Type B pancreatic cell (in vitro differentiated cells): ENCODE measurements at regions not wholly inside any gene's neighbourhood (a gene's known extent, or its start where the extent isn't known, plus 50 kb on each side); places are given as distances from the start of the nearest gene placed in this dataset.

Experiments used
- DNase-seq: peaks from one replicate; pipeline ENCODE4 v3.0.0; 2021; ENCODE audit warnings: mixed read lengths; ENCODE audit not compliant: unreplicated experiment; ENCODE audit errors: extremely low spot score
- H3K27ac Mint-ChIP-seq: 2 replicates; pipeline ENCODE4 v1.8.0; 2021; ENCODE audit warnings: mild to moderate bottlenecking, mixed read lengths
- H3K27me3 Mint-ChIP-seq: 2 replicates; pipeline ENCODE4 v1.8.0; 2021; ENCODE audit warnings: mixed read lengths
- H3K36me3 Mint-ChIP-seq: 2 replicates; pipeline ENCODE4 v1.8.0; 2021; ENCODE audit warnings: mixed read lengths
- H3K4me1 Mint-ChIP-seq: one replicate; pipeline ENCODE4 v1.8.0; 2021; ENCODE audit warnings: mixed read lengths; ENCODE audit not compliant: unreplicated experiment
- H3K4me3 Mint-ChIP-seq: 2 replicates; pipeline ENCODE4 v1.8.0; 2021; ENCODE audit warnings: mild to moderate bottlenecking, mixed read lengths
- H3K9me3 Mint-ChIP-seq: 2 replicates; pipeline ENCODE4 v1.8.0; 2021; ENCODE audit warnings: mixed read lengths
- TF ChIP-seq, protein P1 (sequence below): fragments of 200-600 bp; sonication (generic); conservative IDR thresholded peaks from 2 replicates; pipeline ENCODE4 v1.5.0; 2021; ENCODE audit warnings: antibody characterized with exemption, mild to moderate bottlenecking

DNA sequence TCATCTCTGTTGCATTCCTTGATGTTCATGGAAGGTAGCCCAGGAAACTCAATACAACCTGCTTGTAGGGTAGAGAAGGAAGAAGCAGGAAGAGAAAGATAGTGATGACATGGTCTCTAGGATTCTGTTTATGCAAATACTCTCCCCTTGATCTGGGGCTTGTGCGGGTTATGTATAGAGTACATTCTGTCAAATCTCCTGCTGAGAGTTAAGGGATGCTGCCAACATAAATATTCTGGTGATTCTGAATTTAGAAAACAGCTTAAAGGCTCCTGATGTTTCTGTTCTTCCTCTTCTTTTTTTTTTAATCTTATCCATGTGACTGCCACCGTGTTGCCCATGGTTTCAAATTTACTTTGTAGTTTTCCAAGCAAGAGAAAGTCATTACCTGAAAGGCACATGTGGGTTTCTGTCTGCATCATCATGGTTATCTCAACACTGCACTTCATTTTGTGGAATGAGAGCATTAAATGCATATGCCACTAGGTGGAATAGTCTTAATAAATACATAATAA, 150.6 kb downstream of the RPS12 start:
- DNase-seq = no peak
- H3K4me3 Mint-ChIP-seq = no peak overlapping the region
- H3K9me3 Mint-ChIP-seq = no peaks in the 10 kb centered on the region
- no peak overlapping the region for H3K27ac Mint-ChIP-seq
- peaks cover 3% of the 10 kb centered on the region for H3K27me3 Mint-ChIP-seq
- no peaks in the 10 kb centered on the region for H3K36me3 Mint-ChIP-seq
- TF ChIP-seq, protein P1, sequence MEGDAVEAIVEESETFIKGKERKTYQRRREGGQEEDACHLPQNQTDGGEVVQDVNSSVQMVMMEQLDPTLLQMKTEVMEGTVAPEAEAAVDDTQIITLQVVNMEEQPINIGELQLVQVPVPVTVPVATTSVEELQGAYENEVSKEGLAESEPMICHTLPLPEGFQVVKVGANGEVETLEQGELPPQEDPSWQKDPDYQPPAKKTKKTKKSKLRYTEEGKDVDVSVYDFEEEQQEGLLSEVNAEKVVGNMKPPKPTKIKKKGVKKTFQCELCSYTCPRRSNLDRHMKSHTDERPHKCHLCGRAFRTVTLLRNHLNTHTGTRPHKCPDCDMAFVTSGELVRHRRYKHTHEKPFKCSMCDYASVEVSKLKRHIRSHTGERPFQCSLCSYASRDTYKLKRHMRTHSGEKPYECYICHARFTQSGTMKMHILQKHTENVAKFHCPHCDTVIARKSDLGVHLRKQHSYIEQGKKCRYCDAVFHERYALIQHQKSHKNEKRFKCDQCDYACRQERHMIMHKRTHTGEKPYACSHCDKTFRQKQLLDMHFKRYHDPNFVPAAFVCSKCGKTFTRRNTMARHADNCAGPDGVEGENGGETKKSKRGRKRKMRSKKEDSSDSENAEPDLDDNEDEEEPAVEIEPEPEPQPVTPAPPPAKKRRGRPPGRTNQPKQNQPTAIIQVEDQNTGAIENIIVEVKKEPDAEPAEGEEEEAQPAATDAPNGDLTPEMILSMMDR = no peak
- H3K4me1 Mint-ChIP-seq = peaks cover 20% of the 10 kb centered on the region

GRCh38 chr6:132967871-132968270, 153.5 kb downstream of the RPS12 start:
- TF ChIP-seq, protein P1 = no peak
- H3K4me1 Mint-ChIP-seq = peaks cover 20% of the 10 kb centered on the region
- no peak overlapping the region for H3K27ac Mint-ChIP-seq
- peaks cover 3% of the 10 kb centered on the region for H3K27me3 Mint-ChIP-seq
- no peak overlapping the region for H3K4me3 Mint-ChIP-seq
- H3K9me3 Mint-ChIP-seq = no peaks in the 10 kb centered on the region
- H3K36me3 Mint-ChIP-seq = no peaks in the 10 kb centered on the region
- DNase-seq = no peak

DNA sequence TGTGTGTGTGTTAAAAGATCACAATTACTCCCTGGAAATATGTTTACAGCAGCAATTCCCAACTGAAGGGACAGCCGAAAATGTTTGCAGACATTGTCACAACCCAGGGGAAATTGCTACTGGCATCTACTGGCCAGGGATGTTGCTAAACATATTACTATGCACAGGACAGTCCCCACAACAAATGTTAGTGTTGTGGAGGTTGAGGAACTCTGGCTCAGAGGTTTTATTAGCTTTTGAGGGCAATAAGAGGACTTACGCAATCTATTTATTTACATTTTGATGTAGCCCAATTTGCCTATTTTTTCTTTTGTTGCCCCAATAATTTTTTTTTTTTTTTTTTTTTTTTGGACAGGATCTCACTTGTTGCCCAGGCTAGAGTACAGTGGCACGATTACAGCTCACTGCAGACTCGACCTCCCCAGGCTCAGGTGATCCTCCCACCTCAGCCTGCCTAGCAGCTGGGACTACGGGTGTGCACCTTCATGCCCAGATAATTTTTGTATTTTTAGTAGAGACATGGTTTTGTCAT, 154.1 kb downstream of the RPS12 start:
- TF ChIP-seq, protein P1 = no peak
- Mint-ChIP-seq H3K27me3 (peaks cover 5% of the 10 kb centered on the region), H3K36me3 (no peaks in the 10 kb centered on the region), H3K9me3 (no peaks in the 10 kb centered on the region), H3K27ac (no peak overlapping the region), H3K4me1 (peaks cover 22% of the 10 kb centered on the region), H3K4me3 (no peak overlapping the region)
- no peak for DNase-seq

- DNase-seq = no peak
- TF ChIP-seq, protein P1 = no peak
- Mint-ChIP-seq H3K4me3 (no peak overlapping the region), H3K27ac (no peak overlapping the region), H3K9me3 (no peaks in the 10 kb centered on the region), H3K27me3 (peaks cover 6% of the 10 kb centered on the region), H3K36me3 (no peaks in the 10 kb centered on the region), H3K4me1 (peaks cover 25% of the 10 kb centered on the region)
Observed at GRCh38 chr6:132969196-132969595, 154.8 kb downstream of the RPS12 start.

DNA sequence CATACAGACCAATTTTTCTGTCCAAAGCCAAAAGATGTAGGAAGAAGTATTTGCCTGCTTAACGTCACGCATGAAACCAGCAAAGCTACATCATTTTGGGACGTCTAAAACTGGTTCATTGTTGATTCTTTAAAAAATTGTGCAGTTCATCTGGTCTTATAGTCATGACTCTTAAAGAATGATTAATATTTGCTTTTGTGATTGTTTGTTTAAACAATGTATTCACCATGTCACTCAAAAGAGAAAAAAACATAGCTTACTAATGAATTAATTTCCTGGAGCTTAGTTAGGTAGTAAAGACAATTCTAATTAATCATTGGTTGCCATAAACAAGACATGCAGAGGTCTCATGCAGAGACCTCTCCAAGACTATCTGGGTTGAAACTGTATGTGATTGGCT, 157.3 kb downstream of the RPS12 start:
- H3K4me1 Mint-ChIP-seq = peaks cover 18% of the 10 kb centered on the region
- no peaks in the 10 kb centered on the region for H3K9me3 Mint-ChIP-seq
- H3K4me3 Mint-ChIP-seq = no peak overlapping the region
- no peak for DNase-seq
- H3K27me3 Mint-ChIP-seq = peaks cover 13% of the 10 kb centered on the region
- TF ChIP-seq, protein P1 = no peak
- H3K36me3 Mint-ChIP-seq = no peaks in the 10 kb centered on the region
- no peak overlapping the region for H3K27ac Mint-ChIP-seq

GRCh38 chr6:132972254-132972653, 157.9 kb downstream of the RPS12 start:
- TF ChIP-seq, protein P1 = no peak
- no peak overlapping the region for H3K4me3 Mint-ChIP-seq
- H3K4me1 Mint-ChIP-seq = peaks cover 18% of the 10 kb centered on the region
- no peaks in the 10 kb centered on the region for H3K36me3 Mint-ChIP-seq
- H3K27me3 Mint-ChIP-seq = peaks cover 16% of the 10 kb centered on the region
- H3K9me3 Mint-ChIP-seq = no peaks in the 10 kb centered on the region
- H3K27ac Mint-ChIP-seq = no peak overlapping the region
- DNase-seq = no peak
